PC-9 (cell line): ENCODE measurements at regions not wholly inside any gene's neighbourhood (a gene's known extent, or its start where the extent isn't known, plus 50 kb on each side); places are given as distances from the start of the nearest gene placed in this dataset.

ENCODE experiments used
- CTCF ChIP-seq: fragments of 200-600 bp; sonication (generic); conservative IDR thresholded peaks from 2 replicates; pipeline ENCODE4 v1.6.1; 2017; ENCODE audit warnings: mixed run types, antibody characterized with exemption, mild to moderate bottlenecking, moderate library complexity
- EZH2 ChIP-seq: fragments of 200-600 bp; sonication (generic); IDR thresholded peaks from 2 replicates; pipeline ENCODE4 v1.8.0; 2017; ENCODE audit warnings: antibody characterized with exemption, low read depth

- no peak for TF ChIP-seq EZH2
- TF ChIP-seq CTCF, result no peak
These were observed 941.6 kb downstream of the NLGN4Y start for GRCh38 chrY:15465880-15466279.
